Glomerular visceral epithelial cell (primary cell): ENCODE measurements at regions not wholly inside any gene's neighbourhood (a gene's known extent, or its start where the extent isn't known, plus 50 kb on each side); places are given as distances from the start of the nearest gene placed in this dataset.

Experiments used
- DNase-seq: peaks from one replicate; pipeline ENCODE4 v3.0.0-alpha.2; 2016; ENCODE audit errors: extremely low spot score

GRCh38 chr3:176969066-176969465 lies 228.2 kb downstream of the TBL1XR1 start:
- no peak for DNase-seq

GRCh38 chr3:176968631-176969030 lies 228.7 kb downstream of the TBL1XR1 start:
- DNase-seq, result no peak

- peak; percentile 15 for DNase-seq
Observed at GRCh38 chr3:176967522-176967921, 229.8 kb downstream of the TBL1XR1 start.

GRCh38 chr3:176964661-176965060 lies 232.6 kb downstream of the TBL1XR1 start:
- DNase-seq, result no peak

GRCh38 chr3:176961916-176962315 lies 235.4 kb downstream of the TBL1XR1 start:
- DNase-seq, result peak; percentile 20

- DNase-seq, result no peak
Observed at GRCh38 chr3:176959867-176960266, 237.4 kb downstream of the TBL1XR1 start.

GRCh38 chr3:176958560-176958959 lies 238.7 kb downstream of the TBL1XR1 start:
- DNase-seq, result no peak

GRCh38 chr3:176954517-176954916 lies 242.8 kb downstream of the TBL1XR1 start:
- DNase-seq, result no peak

- peak; percentile 7 for DNase-seq
Observed at GRCh38 chr3:176953106-176954060, 243.9 kb downstream of the TBL1XR1 start.

GRCh38 chr3:176951586-176952292 lies 245.5 kb downstream of the TBL1XR1 start:
- no peak for DNase-seq

GRCh38 chr3:176951144-176951543 lies 246.1 kb downstream of the TBL1XR1 start:
- DNase-seq, result peak; percentile 4

- DNase-seq, result peak; percentile 54
Observed at GRCh38 chr3:176950743-176951142, 246.5 kb downstream of the TBL1XR1 start.

GRCh38 chr3:176948151-176948550 lies 249.1 kb downstream of the TBL1XR1 start:
- no peak for DNase-seq

- no peak for DNase-seq
Observed at GRCh38 chr3:176946202-176946601, 251.1 kb downstream of the TBL1XR1 start.

- DNase-seq, result no peak
Observed at GRCh38 chr3:176942305-176942704, 255.0 kb downstream of the TBL1XR1 start.

- no peak for DNase-seq
Observed at GRCh38 chr3:176941689-176942088, 255.6 kb downstream of the TBL1XR1 start.

- DNase-seq, result peak; percentile 66
Observed at GRCh38 chr3:176939022-176939817, 258.1 kb downstream of the TBL1XR1 start.

GRCh38 chr3:176937994-176938393 lies 259.3 kb downstream of the TBL1XR1 start:
- no peak for DNase-seq

GRCh38 chr3:176937541-176937940 lies 259.7 kb downstream of the TBL1XR1 start:
- DNase-seq, result no peak

GRCh38 chr3:176935194-176935888 lies 261.9 kb downstream of the TBL1XR1 start:
- DNase-seq, result no peak

- DNase-seq, result no peak
Observed at GRCh38 chr3:176934698-176935097, 262.6 kb downstream of the TBL1XR1 start.
